GM21576 (cell line): ENCODE measurements at regions not wholly inside any gene's neighbourhood (a gene's known extent, or its start where the extent isn't known, plus 50 kb on each side); places are given as distances from the start of the nearest gene placed in this dataset.

ENCODE experiments used
- ATAC-seq: cut with Tn5 transposase; IDR thresholded peaks from one replicate; pipeline ENCODE4 v1.9.1; 2021; ENCODE audit warnings: mild to moderate bottlenecking, moderate library complexity; ENCODE audit not compliant: unreplicated experiment

GRCh38 chr3:42013691-42014457 is 52.0 kb upstream of the ULK4 start:
- no peak for ATAC-seq

DNA sequence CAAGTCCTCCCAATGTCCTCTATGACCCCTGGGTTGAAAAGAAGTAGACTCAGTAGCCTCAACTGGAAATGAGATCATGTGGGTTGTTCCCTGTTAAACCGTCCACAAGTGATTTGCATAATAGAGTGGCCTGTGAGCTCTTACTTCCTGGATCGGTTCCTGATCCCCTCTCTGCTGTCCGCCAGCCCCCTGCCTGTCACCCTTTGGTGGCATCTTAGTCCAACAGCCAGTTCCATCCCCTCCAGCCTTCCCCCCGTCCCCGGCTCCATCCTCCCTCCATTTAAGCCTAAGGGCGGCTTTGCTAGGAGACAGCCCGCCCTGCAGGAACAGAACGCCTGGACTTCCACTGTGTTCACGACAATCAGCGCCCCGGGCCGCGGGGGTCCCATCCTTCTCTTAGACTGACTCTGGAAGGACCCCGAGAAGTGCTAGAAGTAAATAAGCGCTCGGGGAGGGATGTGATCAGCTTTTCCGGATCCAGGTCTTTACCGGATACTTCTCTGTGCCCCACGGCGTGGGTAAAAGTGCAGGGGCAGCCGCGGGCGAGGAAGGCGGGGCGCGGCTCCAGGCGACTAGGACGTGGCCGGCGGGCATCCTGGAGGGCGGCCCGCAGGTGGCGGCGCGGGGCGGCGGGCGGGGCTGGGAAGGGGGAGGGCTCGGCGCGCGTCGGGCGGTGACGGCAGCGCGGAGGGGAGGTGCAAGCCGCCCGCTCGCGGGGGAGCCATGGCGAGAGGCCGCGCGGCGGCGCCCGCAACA is 51.2 kb upstream of the ULK4 start:
- peak; percentile 78 for ATAC-seq

GRCh38 chr3:42012383-42012934 is 50.6 kb upstream of the ULK4 start:
- peak; percentile 30 for ATAC-seq
